Testis (tissue), 2 donors: ENCODE measurements at regions not wholly inside any gene's neighbourhood (a gene's known extent, or its start where the extent isn't known, plus 50 kb on each side); places are given as distances from the start of the nearest gene placed in this dataset.

Experiments
- CTCF ChIP-seq, 3 experiments: fragments of 450-650 bp in 2 of 3; fragments of 200-600 bp in 1 of 3; sonication (generic) in 1 of 3; IDR thresholded peaks; one replicate each; pipeline ENCODE4 v1.5.1; 2016 to 2019; ENCODE audit warnings: antibody characterized with exemption in 3 of 3, mild to moderate bottlenecking in 2 of 3, moderate library complexity in 1 of 3
- POLR2A ChIP-seq: fragments of 450-650 bp; IDR thresholded peaks from one replicate; pipeline ENCODE4 v1.6.1; 2017; ENCODE audit warnings: antibody characterized with exemption, mild to moderate bottlenecking, moderate library complexity

GRCh38 chr7:114047889-114048288 lies 129.1 kb upstream of the PPP1R3A start:
- TF ChIP-seq CTCF (IDR thresholded peaks at IDR 0.05), result no peak
- no peak for TF ChIP-seq POLR2A
